ENCODE measurements at regions not wholly inside any gene's neighbourhood (a gene's known extent, or its start where the extent isn't known, plus 50 kb on each side); places are given as distances from the start of the nearest gene placed in this dataset.

DNA sequence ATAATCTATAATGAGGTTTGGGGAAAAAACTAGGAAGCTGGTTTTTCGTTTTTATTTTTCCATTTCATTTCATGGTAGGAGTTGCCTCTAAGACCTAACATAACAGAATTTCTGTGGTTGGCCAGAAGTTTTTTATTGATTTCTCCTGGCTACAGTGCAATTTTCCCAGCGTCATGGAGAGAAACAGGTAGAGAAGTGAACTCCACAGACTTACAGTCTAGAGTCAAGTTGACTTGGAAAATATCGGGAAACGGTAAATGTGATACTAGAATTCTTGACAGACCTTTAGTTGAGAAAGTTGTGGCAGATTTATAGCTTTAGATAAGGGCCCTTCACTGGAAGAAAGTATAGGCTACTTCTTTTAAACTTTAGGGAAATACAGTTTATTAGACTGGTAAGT lies 238.3 kb downstream of the DOK5 start:
- DNase-seq = no peak

DNA sequence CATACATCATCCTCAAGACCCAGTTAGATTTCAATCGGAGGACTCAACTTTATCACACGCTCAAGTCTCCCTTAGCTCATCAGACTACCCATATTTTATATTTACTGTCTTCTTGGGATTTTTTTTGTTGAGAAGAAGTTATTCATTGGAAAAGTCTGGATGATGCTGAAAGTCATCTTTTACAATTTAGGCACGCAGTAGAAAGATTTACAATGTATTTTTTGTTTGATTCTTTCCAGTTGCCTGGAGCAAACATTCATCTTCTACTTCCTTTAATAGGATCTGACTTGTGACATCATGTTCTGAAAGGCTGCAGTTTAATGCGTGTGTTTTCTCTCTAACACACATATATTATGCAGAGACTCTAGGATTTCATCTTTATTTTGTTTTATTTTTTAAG lies 235.7 kb downstream of the DOK5 start:
- DNase-seq = no peak

DNA sequence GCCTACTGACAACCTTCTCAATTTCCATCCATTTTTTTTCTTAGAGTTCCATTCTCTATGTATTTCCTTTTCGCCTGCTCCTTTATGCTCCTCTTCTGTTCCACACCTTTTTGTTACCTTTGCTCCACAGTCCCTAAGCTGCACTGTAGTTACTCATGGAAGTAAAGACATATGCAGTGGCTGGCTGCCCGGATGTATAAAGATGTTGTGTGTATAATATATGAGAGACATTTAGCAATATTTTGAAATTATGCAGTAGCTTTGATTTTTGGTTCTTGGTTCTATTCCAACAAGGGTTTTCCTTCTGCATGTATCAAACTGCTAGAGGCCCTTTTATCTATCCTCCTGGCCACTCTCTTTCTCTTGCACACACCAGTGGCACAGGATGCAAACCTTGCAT lies 234.9 kb downstream of the DOK5 start:
- no peak for DNase-seq

DNA sequence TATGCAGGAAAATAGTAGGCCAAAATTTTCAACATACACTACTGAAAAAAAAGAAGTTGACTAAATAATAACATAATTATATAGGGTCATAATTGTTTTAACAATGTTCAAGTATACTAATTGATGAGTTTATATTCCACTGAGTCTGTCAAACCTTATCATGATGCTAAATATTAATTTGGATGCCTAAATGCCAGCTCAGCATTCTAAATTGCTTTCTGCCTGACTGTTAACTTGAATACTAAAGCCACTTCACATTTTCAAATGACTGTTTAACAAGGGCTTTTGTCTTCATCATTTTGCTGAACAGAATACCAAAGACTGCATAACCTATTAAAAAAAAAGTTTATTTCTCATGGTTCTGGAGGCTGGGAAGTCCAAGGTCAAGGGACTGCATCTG lies 232.8 kb downstream of the DOK5 start:
- no peak for DNase-seq

DNA sequence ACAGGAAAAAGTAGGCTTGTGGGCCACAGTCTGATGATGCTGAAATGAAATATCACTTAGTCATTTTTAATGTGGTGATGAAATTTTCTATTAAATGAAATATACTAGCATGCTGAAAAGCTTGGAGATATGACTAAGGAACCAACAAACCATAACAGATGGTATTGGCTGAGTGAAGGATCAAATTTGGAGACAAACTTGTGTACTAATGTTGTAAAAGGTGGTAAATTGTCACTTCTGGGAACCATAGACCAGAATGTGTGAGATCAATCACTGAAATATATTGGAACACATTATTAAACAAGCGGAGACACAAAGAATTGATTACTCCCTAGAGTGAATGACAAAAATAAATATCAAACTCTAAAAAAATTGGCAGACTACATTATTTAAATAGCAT lies 232.4 kb downstream of the DOK5 start:
- DNase-seq = no peak

DNA sequence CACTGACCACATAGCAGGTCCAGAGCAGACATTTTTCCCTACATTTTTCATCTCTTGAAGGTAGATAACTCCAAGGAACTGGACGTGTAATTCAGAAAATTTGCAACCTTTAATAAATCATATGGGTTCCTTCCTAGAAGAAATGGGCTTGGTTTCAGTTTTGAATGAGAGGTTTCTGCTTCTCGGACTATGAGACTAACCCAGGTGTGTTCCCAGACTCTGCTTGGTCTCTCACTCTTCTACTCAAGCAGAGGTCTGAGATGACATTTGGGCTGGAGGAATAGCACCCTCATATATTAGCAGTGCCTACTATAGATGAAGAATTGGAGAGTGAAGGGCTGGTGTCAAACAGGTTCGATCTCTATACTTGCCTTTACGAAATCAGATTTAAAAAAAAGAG lies 231.2 kb downstream of the DOK5 start:
- DNase-seq = no peak

DNA sequence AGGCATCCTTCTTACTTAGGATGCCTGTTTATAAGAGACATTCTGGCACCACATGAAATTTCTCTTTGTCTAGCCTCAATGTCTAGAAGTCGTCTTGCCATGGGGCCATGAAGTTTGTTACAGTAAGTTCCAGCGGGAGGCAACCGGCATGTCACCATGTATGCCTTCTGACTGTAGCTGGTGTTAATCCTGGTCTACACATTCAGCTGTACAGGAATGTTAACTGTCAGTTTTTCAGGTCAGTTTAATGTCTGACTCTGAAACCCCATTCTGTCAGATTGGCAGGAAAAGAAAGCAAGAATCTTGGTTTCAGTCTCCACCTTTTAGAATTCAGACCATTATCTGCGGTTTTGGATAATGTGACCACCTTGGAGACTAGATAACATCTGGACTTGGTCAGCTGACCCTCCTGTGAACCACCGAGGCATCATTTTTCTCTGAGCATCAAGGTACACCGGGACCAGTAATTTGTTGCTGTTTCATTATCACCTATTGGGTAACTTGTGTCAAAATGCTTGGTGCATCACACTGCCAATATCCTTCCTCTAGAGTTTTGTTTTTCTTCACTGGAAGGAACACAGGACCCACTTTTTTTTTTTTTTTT lies 228.7 kb downstream of the DOK5 start:
- DNase-seq = no peak
